ENCODE measurements at regions not wholly inside any gene's neighbourhood (a gene's known extent, or its start where the extent isn't known, plus 50 kb on each side); places are given as distances from the start of the nearest gene placed in this dataset.
"Not testable (repeated sequence)": the region's sequence is repeated elsewhere in the genome, so short reads cannot be mapped to it uniquely, and the experiment has no call there.

DNA sequence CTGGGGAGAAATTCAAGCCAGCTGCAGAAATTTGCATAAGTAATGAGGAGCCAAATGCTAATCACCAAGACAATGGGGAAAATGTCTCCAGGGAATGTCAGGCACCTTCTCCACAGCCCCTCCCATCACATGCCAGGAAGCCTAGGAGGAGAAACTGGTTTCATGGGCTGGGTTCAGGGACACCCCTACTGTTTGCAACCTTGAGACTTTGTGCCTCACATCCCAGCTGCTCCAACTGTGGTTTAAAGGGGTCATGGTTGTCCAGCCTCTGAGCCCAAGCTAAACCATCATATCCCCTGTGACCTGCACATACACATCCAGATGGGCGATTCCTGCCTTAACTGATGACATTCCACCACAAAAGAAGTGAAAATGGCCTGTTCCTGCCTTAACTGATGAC lies 258.4 kb upstream of the GULP1 start:
- TF ChIP-seq EGR1 (IDR thresholded peaks at IDR 0.05; ENCODE audit: low read depth in 2 of 2), result not testable (repeated sequence)
- TF ChIP-seq, protein P1, sequence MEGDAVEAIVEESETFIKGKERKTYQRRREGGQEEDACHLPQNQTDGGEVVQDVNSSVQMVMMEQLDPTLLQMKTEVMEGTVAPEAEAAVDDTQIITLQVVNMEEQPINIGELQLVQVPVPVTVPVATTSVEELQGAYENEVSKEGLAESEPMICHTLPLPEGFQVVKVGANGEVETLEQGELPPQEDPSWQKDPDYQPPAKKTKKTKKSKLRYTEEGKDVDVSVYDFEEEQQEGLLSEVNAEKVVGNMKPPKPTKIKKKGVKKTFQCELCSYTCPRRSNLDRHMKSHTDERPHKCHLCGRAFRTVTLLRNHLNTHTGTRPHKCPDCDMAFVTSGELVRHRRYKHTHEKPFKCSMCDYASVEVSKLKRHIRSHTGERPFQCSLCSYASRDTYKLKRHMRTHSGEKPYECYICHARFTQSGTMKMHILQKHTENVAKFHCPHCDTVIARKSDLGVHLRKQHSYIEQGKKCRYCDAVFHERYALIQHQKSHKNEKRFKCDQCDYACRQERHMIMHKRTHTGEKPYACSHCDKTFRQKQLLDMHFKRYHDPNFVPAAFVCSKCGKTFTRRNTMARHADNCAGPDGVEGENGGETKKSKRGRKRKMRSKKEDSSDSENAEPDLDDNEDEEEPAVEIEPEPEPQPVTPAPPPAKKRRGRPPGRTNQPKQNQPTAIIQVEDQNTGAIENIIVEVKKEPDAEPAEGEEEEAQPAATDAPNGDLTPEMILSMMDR (IDR thresholded peaks at IDR 0.05; ENCODE audit: low read depth, low read length, missing input control), result not testable (repeated sequence)
- TF ChIP-seq, protein P2, sequence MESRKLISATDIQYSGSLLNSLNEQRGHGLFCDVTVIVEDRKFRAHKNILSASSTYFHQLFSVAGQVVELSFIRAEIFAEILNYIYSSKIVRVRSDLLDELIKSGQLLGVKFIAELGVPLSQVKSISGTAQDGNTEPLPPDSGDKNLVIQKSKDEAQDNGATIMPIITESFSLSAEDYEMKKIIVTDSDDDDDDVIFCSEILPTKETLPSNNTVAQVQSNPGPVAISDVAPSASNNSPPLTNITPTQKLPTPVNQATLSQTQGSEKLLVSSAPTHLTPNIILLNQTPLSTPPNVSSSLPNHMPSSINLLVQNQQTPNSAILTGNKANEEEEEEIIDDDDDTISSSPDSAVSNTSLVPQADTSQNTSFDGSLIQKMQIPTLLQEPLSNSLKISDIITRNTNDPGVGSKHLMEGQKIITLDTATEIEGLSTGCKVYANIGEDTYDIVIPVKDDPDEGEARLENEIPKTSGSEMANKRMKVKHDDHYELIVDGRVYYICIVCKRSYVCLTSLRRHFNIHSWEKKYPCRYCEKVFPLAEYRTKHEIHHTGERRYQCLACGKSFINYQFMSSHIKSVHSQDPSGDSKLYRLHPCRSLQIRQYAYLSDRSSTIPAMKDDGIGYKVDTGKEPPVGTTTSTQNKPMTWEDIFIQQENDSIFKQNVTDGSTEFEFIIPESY (IDR thresholded peaks at IDR 0.05), result not testable (repeated sequence)
- TF ChIP-seq, protein P3, sequence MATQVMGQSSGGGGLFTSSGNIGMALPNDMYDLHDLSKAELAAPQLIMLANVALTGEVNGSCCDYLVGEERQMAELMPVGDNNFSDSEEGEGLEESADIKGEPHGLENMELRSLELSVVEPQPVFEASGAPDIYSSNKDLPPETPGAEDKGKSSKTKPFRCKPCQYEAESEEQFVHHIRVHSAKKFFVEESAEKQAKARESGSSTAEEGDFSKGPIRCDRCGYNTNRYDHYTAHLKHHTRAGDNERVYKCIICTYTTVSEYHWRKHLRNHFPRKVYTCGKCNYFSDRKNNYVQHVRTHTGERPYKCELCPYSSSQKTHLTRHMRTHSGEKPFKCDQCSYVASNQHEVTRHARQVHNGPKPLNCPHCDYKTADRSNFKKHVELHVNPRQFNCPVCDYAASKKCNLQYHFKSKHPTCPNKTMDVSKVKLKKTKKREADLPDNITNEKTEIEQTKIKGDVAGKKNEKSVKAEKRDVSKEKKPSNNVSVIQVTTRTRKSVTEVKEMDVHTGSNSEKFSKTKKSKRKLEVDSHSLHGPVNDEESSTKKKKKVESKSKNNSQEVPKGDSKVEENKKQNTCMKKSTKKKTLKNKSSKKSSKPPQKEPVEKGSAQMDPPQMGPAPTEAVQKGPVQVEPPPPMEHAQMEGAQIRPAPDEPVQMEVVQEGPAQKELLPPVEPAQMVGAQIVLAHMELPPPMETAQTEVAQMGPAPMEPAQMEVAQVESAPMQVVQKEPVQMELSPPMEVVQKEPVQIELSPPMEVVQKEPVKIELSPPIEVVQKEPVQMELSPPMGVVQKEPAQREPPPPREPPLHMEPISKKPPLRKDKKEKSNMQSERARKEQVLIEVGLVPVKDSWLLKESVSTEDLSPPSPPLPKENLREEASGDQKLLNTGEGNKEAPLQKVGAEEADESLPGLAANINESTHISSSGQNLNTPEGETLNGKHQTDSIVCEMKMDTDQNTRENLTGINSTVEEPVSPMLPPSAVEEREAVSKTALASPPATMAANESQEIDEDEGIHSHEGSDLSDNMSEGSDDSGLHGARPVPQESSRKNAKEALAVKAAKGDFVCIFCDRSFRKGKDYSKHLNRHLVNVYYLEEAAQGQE (IDR thresholded peaks at IDR 0.05), result not testable (repeated sequence)

Data from liver (tissue), 3 donors.